ENCODE measurements at regions not wholly inside any gene's neighbourhood (a gene's known extent, or its start where the extent isn't known, plus 50 kb on each side); places are given as distances from the start of the nearest gene placed in this dataset.

GRCh38 chr12:111220363-111220762 is 148.5 kb downstream of the PHETA1 start:
- no peak for DNase-seq

- DNase-seq = no peak
These were observed 149.5 kb downstream of the PHETA1 start for GRCh38 chr12:111219440-111219839.

- no peak for DNase-seq
These were observed 150.4 kb downstream of the PHETA1 start for GRCh38 chr12:111218499-111218898.

- DNase-seq = no peak
These were observed 152.3 kb downstream of the PHETA1 start for GRCh38 chr12:111216387-111217159.

- DNase-seq = no peak
These were observed 153.0 kb downstream of the PHETA1 start for GRCh38 chr12:111215881-111216280.

GRCh38 chr12:111214401-111214800 is 154.5 kb downstream of the PHETA1 start:
- no peak for DNase-seq

- no peak for DNase-seq
These were observed 155.3 kb downstream of the PHETA1 start for GRCh38 chr12:111213561-111213960.

- no peak for DNase-seq
These were observed 156.0 kb downstream of the PHETA1 start for GRCh38 chr12:111212814-111213456.

GRCh38 chr12:111211910-111212757 is 156.8 kb downstream of the PHETA1 start:
- DNase-seq = no peak

GRCh38 chr12:111209811-111210210 is 159.1 kb downstream of the PHETA1 start:
- no peak for DNase-seq

- DNase-seq = no peak
These were observed 161.1 kb downstream of the PHETA1 start for GRCh38 chr12:111207761-111208160.

- DNase-seq = no peak
These were observed 164.1 kb downstream of the PHETA1 start for GRCh38 chr12:111204788-111205241.

- no peak for DNase-seq
These were observed 164.9 kb downstream of the PHETA1 start for GRCh38 chr12:111203969-111204368.

- DNase-seq = no peak
These were observed 165.4 kb downstream of the PHETA1 start for GRCh38 chr12:111203446-111203845.

- DNase-seq = no peak
These were observed 166.5 kb downstream of the PHETA1 start for GRCh38 chr12:111202237-111202915.

- no peak for DNase-seq
These were observed 167.2 kb downstream of the PHETA1 start for GRCh38 chr12:111201495-111202236.

- DNase-seq = no peak
These were observed 167.9 kb downstream of the PHETA1 start for GRCh38 chr12:111201036-111201435.

- no peak for DNase-seq
These were observed 171.4 kb downstream of the PHETA1 start for GRCh38 chr12:111197376-111197944.

- DNase-seq = no peak
These were observed 172.4 kb downstream of the PHETA1 start for GRCh38 chr12:111196532-111196931.

GRCh38 chr12:111195316-111195715 is 173.6 kb downstream of the PHETA1 start:
- DNase-seq = no peak

- no peak for DNase-seq
These were observed 174.2 kb downstream of the PHETA1 start for GRCh38 chr12:111194703-111195051.
